ENCODE measurements at regions not wholly inside any gene's neighbourhood (a gene's known extent, or its start where the extent isn't known, plus 50 kb on each side); places are given as distances from the start of the nearest gene placed in this dataset.

DNA sequence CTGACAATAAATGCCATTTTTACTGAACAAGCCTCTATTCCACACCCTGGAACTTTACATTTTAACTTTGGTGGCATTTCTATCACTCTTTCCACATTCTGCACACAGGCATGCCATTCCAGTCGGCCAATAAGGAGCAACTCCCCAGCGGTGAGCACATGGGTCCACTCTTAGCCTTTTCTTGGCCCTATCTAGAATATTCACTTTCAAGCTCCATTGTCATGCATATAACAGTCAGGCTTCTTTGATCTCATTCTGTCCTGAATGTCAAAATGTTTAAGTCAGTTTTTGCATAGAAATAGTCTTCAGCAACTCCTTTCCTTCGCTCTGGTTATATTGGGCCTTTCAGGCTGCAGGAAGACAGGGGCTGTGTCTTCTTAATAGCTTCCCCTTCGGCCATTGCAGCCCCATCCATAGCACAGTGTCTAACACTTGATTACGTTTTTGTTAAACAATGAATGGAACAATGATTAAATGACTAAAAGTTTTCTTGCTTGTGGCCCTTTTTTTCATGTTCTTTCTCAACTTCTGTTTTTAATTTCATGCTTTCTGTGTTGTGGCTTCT lies 427.3 kb downstream of the MFSD1 start:
- ChIA-PET CTCF (ENCODE audit: partially characterized antibody) (no interaction called here), POLR2A (ENCODE audit: partially characterized antibody) (no interaction called here)
- H3K27ac Mint-ChIP-seq = no peak overlapping the region
- H3K27me3 ChIP-seq (ENCODE audit: insufficient read depth, low read length) = no peaks in the 10 kb centered on the region
- H3K9me3 ChIP-seq (ENCODE audit: control insufficient read depth in 1 of 2, low read length in 2 of 2) = no peaks in the 10 kb centered on the region
- H3K36me3 Mint-ChIP-seq = no peaks in the 10 kb centered on the region
- H3K4me3 ChIP-seq (ENCODE audit: low read length in 2 of 2) = no peak overlapping the region
- intact Hi-C loops (cut with micrococcal nuclease) = no loop called here
- no peaks in the 10 kb centered on the region for H3K36me3 ChIP-seq (ENCODE audit: insufficient read depth, low read length)
- no peak for DNase-seq
- H3K9me3 Mint-ChIP-seq = peaks cover 0 to 12% (median 2%) of the 10 kb centered on the region in 8 donors
- no peaks in the 10 kb centered on the region for H3K27me3 Mint-ChIP-seq
- no peak overlapping the region for H3K27ac ChIP-seq (ENCODE audit: low read depth, low read length)
- no peaks in the 10 kb centered on the region for H3K4me1 ChIP-seq (ENCODE audit: insufficient read depth, low read length)
- no peaks in the 10 kb centered on the region for H3K4me1 Mint-ChIP-seq
- no peak overlapping the region for H3K4me3 Mint-ChIP-seq

DNA sequence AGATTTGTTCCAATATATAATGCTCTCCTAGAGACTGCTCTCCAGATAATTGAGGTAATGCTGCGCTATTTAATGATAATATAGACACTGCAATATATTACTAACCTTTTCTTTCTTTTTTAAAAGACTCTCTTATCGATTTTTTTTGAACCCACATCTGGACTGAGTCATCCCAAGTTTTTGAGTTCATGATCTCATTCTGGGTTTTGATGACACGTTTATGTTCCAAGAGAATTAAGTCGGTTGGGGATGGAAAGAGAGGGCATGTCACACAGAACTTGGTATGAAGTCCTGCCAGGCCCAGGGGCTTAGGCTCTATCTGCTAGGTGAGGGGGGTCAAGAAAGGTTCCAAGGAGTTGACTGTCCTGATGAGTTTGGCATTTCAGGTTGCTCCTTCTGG lies 431.1 kb downstream of the MFSD1 start:
- intact Hi-C loops (cut with micrococcal nuclease) = no loop called here
- CTCF ChIA-PET (ENCODE audit: partially characterized antibody) = no interaction called here

GRCh38 chr3:159233734-159234133 lies 431.9 kb downstream of the MFSD1 start:
- intact Hi-C loops (cut with micrococcal nuclease) = no loop called here
- no peaks in the 10 kb centered on the region for H3K27me3 ChIP-seq (ENCODE audit: insufficient read depth, low read length)
- Mint-ChIP-seq H3K27ac (no peak overlapping the region), H3K4me1 (no peaks in the 10 kb centered on the region), H3K9me3 (peaks cover 0 to 12% (median 2%) of the 10 kb centered on the region in 8 donors), H3K36me3 (no peaks in the 10 kb centered on the region), H3K27me3 (peaks cover 0 to 3% of the 10 kb centered on the region in 2 donors), H3K4me3 (no peak overlapping the region)
- no peaks in the 10 kb centered on the region for H3K4me1 ChIP-seq (ENCODE audit: insufficient read depth, low read length)
- no peak for DNase-seq
- no peak overlapping the region for H3K27ac ChIP-seq (ENCODE audit: low read depth, low read length)
- CTCF ChIA-PET (ENCODE audit: partially characterized antibody) = no interaction called here
- POLR2A ChIA-PET (ENCODE audit: partially characterized antibody) = no interaction called here
- no peaks in the 10 kb centered on the region for H3K9me3 ChIP-seq (ENCODE audit: control insufficient read depth in 1 of 2, low read length in 2 of 2)
- H3K36me3 ChIP-seq (ENCODE audit: insufficient read depth, low read length) = no peaks in the 10 kb centered on the region
- H3K4me3 ChIP-seq (ENCODE audit: low read length in 2 of 2) = no peak overlapping the region

More for the DNA sequence above, 431.1 kb downstream of the MFSD1 start:
- no peak for DNase-seq
- H3K9me3 Mint-ChIP-seq = peaks cover 0 to 12% (median 2%) of the 10 kb centered on the region in 8 donors
- H3K27ac Mint-ChIP-seq = no peak overlapping the region
- Histone ChIP-seq H3K27me3 (ENCODE audit: insufficient read depth, low read length) (no peaks in the 10 kb centered on the region), H3K9me3 (ENCODE audit: control insufficient read depth in 1 of 2, low read length in 2 of 2) (no peaks in the 10 kb centered on the region), H3K36me3 (ENCODE audit: insufficient read depth, low read length) (no peaks in the 10 kb centered on the region), H3K4me3 (ENCODE audit: low read length in 2 of 2) (no peak overlapping the region), H3K27ac (ENCODE audit: low read depth, low read length) (no peak overlapping the region), H3K4me1 (ENCODE audit: insufficient read depth, low read length) (no peaks in the 10 kb centered on the region)
- no peaks in the 10 kb centered on the region for H3K27me3 Mint-ChIP-seq
- H3K36me3 Mint-ChIP-seq = no peaks in the 10 kb centered on the region
- POLR2A ChIA-PET (ENCODE audit: partially characterized antibody) = no interaction called here
- no peaks in the 10 kb centered on the region for H3K4me1 Mint-ChIP-seq
- H3K4me3 Mint-ChIP-seq = no peak overlapping the region

DNA sequence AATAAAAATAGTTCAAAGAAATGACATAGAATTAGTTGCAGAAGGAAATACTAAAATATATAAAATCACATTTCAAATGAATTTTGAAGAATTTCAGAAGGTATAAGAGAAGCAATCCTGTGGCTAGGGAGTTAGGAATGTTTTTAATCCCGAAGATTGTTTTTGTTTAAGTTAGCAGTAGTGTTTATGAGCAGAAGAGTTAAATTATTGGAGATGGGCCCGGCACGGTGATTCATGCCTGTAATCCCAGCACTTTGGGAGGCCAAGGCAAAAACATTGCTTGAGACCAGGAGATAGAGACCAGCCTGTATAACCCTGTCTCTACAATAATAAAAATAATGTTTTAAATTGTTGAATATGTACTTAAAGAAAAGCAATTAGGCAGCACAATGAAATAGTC lies 432.5 kb downstream of the MFSD1 start:
- Histone ChIP-seq H3K4me3 (ENCODE audit: low read length in 2 of 2) (no peak overlapping the region), H3K27me3 (ENCODE audit: insufficient read depth, low read length) (no peaks in the 10 kb centered on the region), H3K36me3 (ENCODE audit: insufficient read depth, low read length) (no peaks in the 10 kb centered on the region), H3K9me3 (ENCODE audit: control insufficient read depth in 1 of 2, low read length in 2 of 2) (no peaks in the 10 kb centered on the region), H3K27ac (ENCODE audit: low read depth, low read length) (no peak overlapping the region), H3K4me1 (ENCODE audit: insufficient read depth, low read length) (no peaks in the 10 kb centered on the region)
- H3K27ac Mint-ChIP-seq = no peak overlapping the region
- POLR2A ChIA-PET (ENCODE audit: partially characterized antibody) = no interaction called here
- no peak for DNase-seq
- H3K9me3 Mint-ChIP-seq = peaks cover 0 to 12% (median 2%) of the 10 kb centered on the region in 8 donors
- no peaks in the 10 kb centered on the region for H3K36me3 Mint-ChIP-seq
- H3K4me1 Mint-ChIP-seq = no peaks in the 10 kb centered on the region
- CTCF ChIA-PET (ENCODE audit: partially characterized antibody) = no interaction called here
- no peak overlapping the region for H3K4me3 Mint-ChIP-seq
- intact Hi-C loops (cut with micrococcal nuclease) = no loop called here
- H3K27me3 Mint-ChIP-seq = peaks cover 0 to 4% of the 10 kb centered on the region in 2 donors

DNA sequence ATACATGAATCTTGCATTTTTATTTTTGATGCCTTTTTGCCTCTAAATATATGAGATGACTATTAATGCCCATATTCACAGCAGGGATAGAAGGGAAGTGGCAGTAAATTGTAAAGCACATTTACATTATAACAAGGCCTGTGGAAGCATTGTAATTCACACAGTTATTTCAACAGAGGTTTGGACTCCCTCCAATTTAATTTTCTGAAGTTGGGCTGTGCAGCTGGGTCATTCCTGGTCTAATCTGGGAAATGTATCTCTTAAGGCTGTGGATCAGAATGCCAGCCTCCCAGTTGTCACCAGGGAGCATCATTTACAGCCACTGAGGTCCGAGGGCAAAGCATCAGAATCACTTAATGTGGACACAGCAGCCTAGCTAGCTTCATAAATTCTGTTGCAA lies 434.5 kb downstream of the MFSD1 start:
- no peak overlapping the region for H3K27ac ChIP-seq (ENCODE audit: low read depth, low read length)
- no peak overlapping the region for H3K4me3 Mint-ChIP-seq
- no peaks in the 10 kb centered on the region for H3K9me3 ChIP-seq (ENCODE audit: control insufficient read depth in 1 of 2, low read length in 2 of 2)
- intact Hi-C loops (cut with micrococcal nuclease) = no loop called here
- ChIA-PET CTCF (ENCODE audit: partially characterized antibody) (interaction anchor here (0.7 to 1.0 kb wide), 2 partner anchors 14 to 23 kb away, joined by 3 read pairs; no protein-coding TSS in a partner anchor), POLR2A (ENCODE audit: partially characterized antibody) (no interaction called here)
- H3K9me3 Mint-ChIP-seq = peaks cover 0 to 9% (median 0%) of the 10 kb centered on the region in 8 donors
- H3K36me3 Mint-ChIP-seq = no peaks in the 10 kb centered on the region
- DNase-seq = no peak
- no peaks in the 10 kb centered on the region for H3K4me1 ChIP-seq (ENCODE audit: insufficient read depth, low read length)
- H3K36me3 ChIP-seq (ENCODE audit: insufficient read depth, low read length) = no peaks in the 10 kb centered on the region
- no peak overlapping the region for H3K27ac Mint-ChIP-seq
- no peaks in the 10 kb centered on the region for H3K4me1 Mint-ChIP-seq
- no peak overlapping the region for H3K4me3 ChIP-seq (ENCODE audit: low read length in 2 of 2)
- H3K27me3 ChIP-seq (ENCODE audit: insufficient read depth, low read length) = no peaks in the 10 kb centered on the region
- peaks cover 0 to 4% of the 10 kb centered on the region in 2 donors for H3K27me3 Mint-ChIP-seq

GRCh38 chr3:159237226-159237625 lies 435.4 kb downstream of the MFSD1 start:
- Histone ChIP-seq H3K36me3 (ENCODE audit: insufficient read depth, low read length) (no peaks in the 10 kb centered on the region), H3K4me3 (ENCODE audit: low read length in 2 of 2) (no peak overlapping the region), H3K4me1 (ENCODE audit: insufficient read depth, low read length) (no peaks in the 10 kb centered on the region), H3K27ac (ENCODE audit: low read depth, low read length) (no peak overlapping the region), H3K27me3 (ENCODE audit: insufficient read depth, low read length) (no peaks in the 10 kb centered on the region), H3K9me3 (ENCODE audit: control insufficient read depth in 1 of 2, low read length in 2 of 2) (no peaks in the 10 kb centered on the region)
- intact Hi-C loops (cut with micrococcal nuclease) = no loop called here
- ChIA-PET CTCF (ENCODE audit: partially characterized antibody) (no interaction called here), POLR2A (ENCODE audit: partially characterized antibody) (no interaction called here)
- Mint-ChIP-seq H3K4me3 (no peak overlapping the region), H3K36me3 (no peaks in the 10 kb centered on the region), H3K27ac (no peak overlapping the region), H3K9me3 (peaks cover 0 to 4% (median 0%) of the 10 kb centered on the region in 8 donors), H3K27me3 (peaks cover 4% of the 10 kb centered on the region in 2 donors), H3K4me1 (no peaks in the 10 kb centered on the region)
- DNase-seq = no peak

- DNase-seq = no peak
- no peaks in the 10 kb centered on the region for H3K9me3 ChIP-seq (ENCODE audit: control insufficient read depth in 1 of 2, low read length in 2 of 2)
- ChIA-PET CTCF (ENCODE audit: partially characterized antibody) (no interaction called here), POLR2A (ENCODE audit: partially characterized antibody) (no interaction called here)
- Mint-ChIP-seq H3K4me3 (no peak overlapping the region), H3K36me3 (no peaks in the 10 kb centered on the region), H3K27ac (no peak overlapping the region), H3K9me3 (peaks cover 0 to 4% (median 0%) of the 10 kb centered on the region in 8 donors), H3K4me1 (no peaks in the 10 kb centered on the region), H3K27me3 (peaks cover 4% of the 10 kb centered on the region in 2 donors)
- H3K27ac ChIP-seq (ENCODE audit: low read depth, low read length) = no peak overlapping the region
- H3K4me1 ChIP-seq (ENCODE audit: insufficient read depth, low read length) = no peaks in the 10 kb centered on the region
- no peaks in the 10 kb centered on the region for H3K27me3 ChIP-seq (ENCODE audit: insufficient read depth, low read length)
- no peak overlapping the region for H3K4me3 ChIP-seq (ENCODE audit: low read length in 2 of 2)
- H3K36me3 ChIP-seq (ENCODE audit: insufficient read depth, low read length) = no peaks in the 10 kb centered on the region
- intact Hi-C loops (cut with micrococcal nuclease) = no loop called here
Observed at GRCh38 chr3:159238646-159239045, 436.8 kb downstream of the MFSD1 start.

GRCh38 chr3:159239059-159239458 lies 437.2 kb downstream of the MFSD1 start:
- ChIA-PET CTCF (ENCODE audit: partially characterized antibody) (no interaction called here), POLR2A (ENCODE audit: partially characterized antibody) (no interaction called here)
- H3K4me3 Mint-ChIP-seq = no peak overlapping the region

More at GRCh38 chr3:159239059-159239458, 437.2 kb downstream of the MFSD1 start:
- Mint-ChIP-seq H3K27me3 (peaks cover 4% of the 10 kb centered on the region in 2 donors), H3K36me3 (no peaks in the 10 kb centered on the region), H3K27ac (no peak overlapping the region), H3K4me1 (no peaks in the 10 kb centered on the region), H3K9me3 (peaks cover 0 to 4% (median 0%) of the 10 kb centered on the region in 8 donors)
- no peak overlapping the region for H3K27ac ChIP-seq (ENCODE audit: low read depth, low read length)
- no peak for DNase-seq
- no peaks in the 10 kb centered on the region for H3K27me3 ChIP-seq (ENCODE audit: insufficient read depth, low read length)
- H3K4me3 ChIP-seq (ENCODE audit: low read length in 2 of 2) = no peak overlapping the region
- H3K9me3 ChIP-seq (ENCODE audit: control insufficient read depth in 1 of 2, low read length in 2 of 2) = no peaks in the 10 kb centered on the region
- no peaks in the 10 kb centered on the region for H3K36me3 ChIP-seq (ENCODE audit: insufficient read depth, low read length)
- intact Hi-C loops (cut with micrococcal nuclease) = no loop called here
- no peaks in the 10 kb centered on the region for H3K4me1 ChIP-seq (ENCODE audit: insufficient read depth, low read length)

Data from CD4-positive, alpha-beta memory T cell (primary cell).